Suprapubic skin (tissue), 4 donors: ENCODE measurements at regions not wholly inside any gene's neighbourhood (a gene's known extent, or its start where the extent isn't known, plus 50 kb on each side); places are given as distances from the start of the nearest gene placed in this dataset.

Source experiments
- DNase-seq, 2 donors: peaks; one replicate each; pipeline ENCODE4 v3.0.0-alpha.2; 2019; ENCODE audit warnings: low spot score in 2 of 2
- H3K27ac ChIP-seq: fragments of 200-600 bp; sonication (generic); one replicate; pipeline ENCODE4 v1.5.1; 2019
- H3K27me3 ChIP-seq: fragments of 200-600 bp; sonication (generic); one replicate; pipeline ENCODE4 v1.5.1; 2019
- H3K36me3 ChIP-seq: fragments of 200-600 bp; sonication (generic); one replicate; pipeline ENCODE4 v1.5.1; 2019
- H3K4me1 ChIP-seq: fragments of 200-600 bp; sonication (generic); one replicate; pipeline ENCODE4 v1.5.1; 2019
- H3K4me3 ChIP-seq: fragments of 200-600 bp; sonication (generic); one replicate; pipeline ENCODE4 v1.5.1; 2019; ENCODE audit warnings: mild to moderate bottlenecking
- H3K9me3 ChIP-seq: fragments of 200-600 bp; sonication (generic); one replicate; pipeline ENCODE4 v1.5.1; 2019
- EP300 ChIP-seq: sonication (generic); formaldehyde crosslinking; IDR thresholded peaks from one replicate; pipeline ENCODE4 v1.6.1; 2017; ENCODE audit warnings: antibody characterized with exemption
- POLR2A ChIP-seq, 2 donors: fragments of 450-650 bp; IDR thresholded peaks; one replicate each; pipeline ENCODE4 v1.6.1; 2017; ENCODE audit warnings: antibody characterized with exemption in 2 of 2, mild to moderate bottlenecking in 2 of 2, moderate library complexity in 2 of 2
- POLR2AphosphoS5 ChIP-seq, 3 donors: sonication (generic); formaldehyde crosslinking; IDR thresholded peaks; one replicate each; pipeline ENCODE4 v1.6.1; 2017; ENCODE audit warnings: antibody characterized with exemption in 3 of 3
- WGBS: methylation state at CpG from one replicate; pipeline ENCODE4 v1.1.5; 2018; 5-methylcytosine and 5-hydroxymethylcytosine counted together
- TF ChIP-seq, protein P1 (sequence below), 2 donors: fragments of 200-600 bp in 1 of 2; fragments of 450-650 bp in 1 of 2; sonication (generic) in 1 of 2; IDR thresholded peaks; one replicate each; pipeline ENCODE4 v1.5.1; 2016 to 2019; ENCODE audit warnings: antibody characterized with exemption in 2 of 2, mild to moderate bottlenecking in 1 of 2, moderate library complexity in 1 of 2

- no peak for DNase-seq
- H3K4me3 ChIP-seq: no peak overlapping the region
- no peaks in the 10 kb centered on the region for H3K4me1 ChIP-seq
- no peaks in the 10 kb centered on the region for H3K36me3 ChIP-seq
- H3K27ac ChIP-seq: no peak overlapping the region
- no peaks in the 10 kb centered on the region for H3K9me3 ChIP-seq
- H3K27me3 ChIP-seq: no peaks in the 10 kb centered on the region
- 72% methylated on average over 2 of the region's 2 CpGs for WGBS
- TF ChIP-seq POLR2AphosphoS5 (IDR thresholded peaks at IDR 0.05) (no peak), POLR2A (IDR thresholded peaks at IDR 0.05) (no peak), EP300 (no peak)
- TF ChIP-seq, protein P1, sequence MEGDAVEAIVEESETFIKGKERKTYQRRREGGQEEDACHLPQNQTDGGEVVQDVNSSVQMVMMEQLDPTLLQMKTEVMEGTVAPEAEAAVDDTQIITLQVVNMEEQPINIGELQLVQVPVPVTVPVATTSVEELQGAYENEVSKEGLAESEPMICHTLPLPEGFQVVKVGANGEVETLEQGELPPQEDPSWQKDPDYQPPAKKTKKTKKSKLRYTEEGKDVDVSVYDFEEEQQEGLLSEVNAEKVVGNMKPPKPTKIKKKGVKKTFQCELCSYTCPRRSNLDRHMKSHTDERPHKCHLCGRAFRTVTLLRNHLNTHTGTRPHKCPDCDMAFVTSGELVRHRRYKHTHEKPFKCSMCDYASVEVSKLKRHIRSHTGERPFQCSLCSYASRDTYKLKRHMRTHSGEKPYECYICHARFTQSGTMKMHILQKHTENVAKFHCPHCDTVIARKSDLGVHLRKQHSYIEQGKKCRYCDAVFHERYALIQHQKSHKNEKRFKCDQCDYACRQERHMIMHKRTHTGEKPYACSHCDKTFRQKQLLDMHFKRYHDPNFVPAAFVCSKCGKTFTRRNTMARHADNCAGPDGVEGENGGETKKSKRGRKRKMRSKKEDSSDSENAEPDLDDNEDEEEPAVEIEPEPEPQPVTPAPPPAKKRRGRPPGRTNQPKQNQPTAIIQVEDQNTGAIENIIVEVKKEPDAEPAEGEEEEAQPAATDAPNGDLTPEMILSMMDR (IDR thresholded peaks at IDR 0.05): no peak
Observed at GRCh38 chr5:120991569-120991968, 527.5 kb downstream of the PRR16 start.

DNA sequence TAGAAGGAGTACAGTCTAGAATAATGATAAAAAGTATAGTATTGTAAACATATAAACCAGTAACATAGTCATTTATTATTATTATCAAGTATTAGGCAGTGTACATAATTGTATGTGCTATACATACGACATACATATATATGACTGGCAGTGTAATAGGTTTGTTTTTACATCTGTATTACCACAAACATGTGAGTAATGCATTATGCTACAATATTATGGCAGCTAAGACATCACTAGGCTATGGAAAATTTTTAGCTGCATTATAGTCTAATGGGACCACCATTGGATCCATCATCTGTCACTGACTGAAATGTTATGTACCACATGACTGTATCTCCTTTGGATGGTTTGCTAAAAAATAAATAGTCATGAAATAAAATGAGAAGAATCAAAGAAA, 530.0 kb downstream of the PRR16 start:
- no peaks in the 10 kb centered on the region for H3K4me1 ChIP-seq
- WGBS: 95% methylated on average over 1 of the region's 1 CpG
- no peak overlapping the region for H3K27ac ChIP-seq
- H3K9me3 ChIP-seq: no peaks in the 10 kb centered on the region
- H3K4me3 ChIP-seq: no peak overlapping the region
- H3K36me3 ChIP-seq: no peaks in the 10 kb centered on the region
- no peaks in the 10 kb centered on the region for H3K27me3 ChIP-seq
- DNase-seq: no peak
- TF ChIP-seq EP300: no peak
- TF ChIP-seq, protein P1 (IDR thresholded peaks at IDR 0.05): no peak
- TF ChIP-seq POLR2A (IDR thresholded peaks at IDR 0.05): no peak
- no peak for TF ChIP-seq POLR2AphosphoS5 (IDR thresholded peaks at IDR 0.05)

DNA sequence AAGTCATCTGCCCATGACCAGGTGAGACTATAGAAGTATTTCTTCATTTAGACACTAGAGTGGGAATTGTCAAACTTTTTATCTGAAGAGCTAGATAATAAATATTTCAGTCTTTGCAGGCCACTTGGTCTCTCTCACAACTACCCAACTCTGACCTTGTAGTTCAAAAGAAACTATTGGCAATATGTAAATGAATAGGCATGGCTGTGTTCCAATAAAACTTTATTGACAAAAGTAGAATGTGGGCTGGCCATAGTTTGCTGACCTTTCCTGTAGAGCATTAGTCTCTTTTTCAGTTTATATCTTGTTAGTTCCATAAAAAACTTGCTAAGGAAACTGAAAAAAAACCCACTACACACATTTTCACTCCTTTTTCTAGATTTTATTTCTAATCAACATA, 535.5 kb downstream of the PRR16 start:
- no peak for DNase-seq
- Histone ChIP-seq H3K27me3 (no peaks in the 10 kb centered on the region), H3K9me3 (no peaks in the 10 kb centered on the region), H3K27ac (no peak overlapping the region), H3K4me3 (no peak overlapping the region), H3K4me1 (no peaks in the 10 kb centered on the region), H3K36me3 (no peaks in the 10 kb centered on the region)
- no peak for TF ChIP-seq POLR2AphosphoS5 (IDR thresholded peaks at IDR 0.05)
- TF ChIP-seq, protein P1 (IDR thresholded peaks at IDR 0.05): no peak
- no peak for TF ChIP-seq EP300
- no peak for TF ChIP-seq POLR2A (IDR thresholded peaks at IDR 0.05)

GRCh38 chr5:121006217-121006616, 542.1 kb downstream of the PRR16 start:
- H3K27me3 ChIP-seq: no peaks in the 10 kb centered on the region
- no peak for DNase-seq
- H3K4me3 ChIP-seq: no peak overlapping the region
- H3K27ac ChIP-seq: no peak overlapping the region
- H3K4me1 ChIP-seq: no peaks in the 10 kb centered on the region
- TF ChIP-seq POLR2AphosphoS5 (IDR thresholded peaks at IDR 0.05): no peak
- no peak for TF ChIP-seq EP300
- TF ChIP-seq, protein P1 (IDR thresholded peaks at IDR 0.05): no peak
- no peak for TF ChIP-seq POLR2A (IDR thresholded peaks at IDR 0.05)
- 90% methylated on average over 2 of the region's 2 CpGs for WGBS
- H3K9me3 ChIP-seq: no peaks in the 10 kb centered on the region
- H3K36me3 ChIP-seq: no peaks in the 10 kb centered on the region

GRCh38 chr5:121008041-121008440, 543.9 kb downstream of the PRR16 start:
- no peaks in the 10 kb centered on the region for H3K4me1 ChIP-seq
- H3K36me3 ChIP-seq: no peaks in the 10 kb centered on the region
- H3K27me3 ChIP-seq: no peaks in the 10 kb centered on the region
- 92% methylated on average over 1 of the region's 1 CpG for WGBS
- no peak for TF ChIP-seq EP300
- TF ChIP-seq POLR2A (IDR thresholded peaks at IDR 0.05): no peak
- TF ChIP-seq, protein P1 (IDR thresholded peaks at IDR 0.05): no peak
- TF ChIP-seq POLR2AphosphoS5 (IDR thresholded peaks at IDR 0.05): no peak
- H3K9me3 ChIP-seq: no peaks in the 10 kb centered on the region
- no peak for DNase-seq
- H3K4me3 ChIP-seq: no peak overlapping the region
- H3K27ac ChIP-seq: no peak overlapping the region
